H1 (cell line): ENCODE measurements at regions not wholly inside any gene's neighbourhood (a gene's known extent, or its start where the extent isn't known, plus 50 kb on each side); places are given as distances from the start of the nearest gene placed in this dataset.

Source experiments
- CTCF ChIA-PET: fragments of 300-600 bp; sonication (Branson Sonifier 250); formaldehyde crosslinking; loops from one replicate; lab custom pipeline; 2021; ENCODE audit not compliant: partially characterized antibody; lab: Charles Lee
- POLR2A ChIA-PET: fragments of 300-600 bp; sonication (Branson Sonifier 250); formaldehyde crosslinking; loops from one replicate; lab custom pipeline; 2021; ENCODE audit warnings: inconsistent platforms; ENCODE audit not compliant: partially characterized antibody; lab: Charles Lee
- DNase-seq, 2 experiments: peaks; one replicate each; pipeline versions ENCODE4 v3.0.0 to v3.0.0-alpha.2; 2010 to 2022; ENCODE audit warnings: low spot score in 2 of 2, low read depth in 1 of 2, mixed read lengths in 1 of 2
- FAIRE-seq: peaks from 2 replicates; lab custom pipeline; 2011; peaks lifted over from hg19 to GRCh38; lab: Jason Lieb, UNC
- H2AFZ ChIP-seq: 2 replicates; pipeline ENCODE4 v1.8.1; 2012; ENCODE audit warnings: low read length, inconsistent platforms
- H2AK5ac ChIP-seq: 2 replicates; pipeline ENCODE4 v1.6.1; 2013; ENCODE audit warnings: low read depth, low read length
- H2BK120ac ChIP-seq: replicated peaks from 2 replicates; pipeline ENCODE3; 2013; ENCODE audit warnings: low read depth, low read length, inconsistent platforms
- H2BK12ac ChIP-seq: 2 replicates; pipeline ENCODE4 v1.6.1; 2013; ENCODE audit warnings: low read depth, low read length
- H2BK15ac ChIP-seq: 2 replicates; pipeline ENCODE4 v1.6.1; 2013; ENCODE audit warnings: low read length
- H2BK20ac ChIP-seq: 2 replicates; pipeline ENCODE4 v1.6.1; 2013; ENCODE audit warnings: low read length
- H2BK5ac ChIP-seq: 2 replicates; pipeline ENCODE4 v1.6.1; 2013; ENCODE audit warnings: low read depth, low read length
- H3K14ac ChIP-seq: 2 replicates; pipeline ENCODE4 v1.6.1; 2013; ENCODE audit warnings: inconsistent platforms; ENCODE audit not compliant: insufficient read length
- H3K18ac ChIP-seq: 2 replicates; pipeline ENCODE4 v1.6.1; 2013; ENCODE audit warnings: low read length; ENCODE audit errors: extremely low read depth
- H3K23ac ChIP-seq: 2 replicates; pipeline ENCODE4 v1.6.1; 2013; ENCODE audit warnings: inconsistent platforms; ENCODE audit not compliant: insufficient read length
- H3K23me2 ChIP-seq: 2 replicates; pipeline ENCODE4 v1.6.1; 2013; ENCODE audit warnings: low read depth, low read length
- H3K27ac ChIP-seq: 2 replicates; pipeline ENCODE4 v1.6.1; 2011; ENCODE audit warnings: low read depth, low read length, inconsistent platforms
- H3K27me3 ChIP-seq, 4 experiments: replicated peaks in 1 of 4; 1 replicate in 1 of 4; 2 replicates in 3 of 4; pipeline versions ENCODE4 v1.6.1 to v1.8.1; 2011 to 2013; ENCODE audit warnings: low read length in 3 of 4, mild to moderate bottlenecking in 3 of 4, inconsistent platforms in 2 of 4, mixed read lengths in 2 of 4, moderate library complexity in 1 of 4; ENCODE audit not compliant: control insufficient read depth in 3 of 4, insufficient read depth in 3 of 4; ENCODE audit errors: extremely low read depth in 1 of 4
- H3K36me3 ChIP-seq, 4 experiments: 2 replicates each; pipeline versions ENCODE4 v1.6.1 to v1.8.1; 2011 to 2013; ENCODE audit warnings: mild to moderate bottlenecking in 4 of 4, low read length in 3 of 4, moderate library complexity in 2 of 4, control low read depth in 1 of 4, inconsistent platforms in 1 of 4; ENCODE audit not compliant: insufficient read depth in 4 of 4, control insufficient read depth in 2 of 4
- H3K4ac ChIP-seq: replicated peaks from 2 replicates; pipeline ENCODE3; 2013; ENCODE audit warnings: low read length, low read depth, mixed read lengths, inconsistent platforms; ENCODE audit not compliant: insufficient read length
- H3K4me1 ChIP-seq, 4 experiments: replicated peaks in 1 of 4; 1 replicate in 1 of 4; 2 replicates in 3 of 4; pipeline versions ENCODE4 v1.6.1 to v1.8.1; 2011 to 2013; ENCODE audit warnings: low read length in 3 of 4, inconsistent platforms in 2 of 4, mixed read lengths in 1 of 4; ENCODE audit not compliant: insufficient read depth in 4 of 4, control insufficient read depth in 3 of 4
- H3K4me2 ChIP-seq, 2 experiments: 2 replicates each; pipeline versions ENCODE4 v1.6.1 to v1.8.1; 2011 to 2013; ENCODE audit warnings: low read depth in 2 of 2, low read length in 2 of 2, control low read depth in 1 of 2, inconsistent platforms in 1 of 2, mild to moderate bottlenecking in 1 of 2; ENCODE audit not compliant: insufficient read depth in 1 of 2
- H3K4me3 ChIP-seq, 4 experiments: fragments of 200-600, 300-600 bp in 1 of 4; sonication (generic), shearing (Covaris generic), sonication (Bioruptor Twin) in 1 of 4; 2 replicates each; pipeline versions ENCODE4 v1.5.1 to v1.8.1; 2011 to 2016; ENCODE audit warnings: low read length in 4 of 4, low read depth in 3 of 4, control low read depth in 2 of 4, inconsistent platforms in 2 of 4, mild to moderate bottlenecking in 2 of 4, mixed read lengths in 1 of 4, moderate library complexity in 1 of 4; ENCODE audit not compliant: insufficient read depth in 2 of 4; ENCODE audit errors: extremely low read depth in 1 of 4
- H3K56ac ChIP-seq: replicated peaks from 2 replicates; pipeline ENCODE3; 2013; ENCODE audit warnings: low read depth, mild to moderate bottlenecking, mixed read lengths, low read length, inconsistent platforms; ENCODE audit not compliant: insufficient read length
- H3K79me1 ChIP-seq: 2 replicates; pipeline ENCODE4 v1.6.1; 2013; ENCODE audit warnings: low read depth, low read length, control low read depth
- H3K79me2 ChIP-seq, 2 experiments: 2 replicates each; pipeline versions ENCODE4 v1.6.1 to v1.8.1; 2012 to 2013; ENCODE audit warnings: low read length in 2 of 2, mild to moderate bottlenecking in 2 of 2, inconsistent platforms in 1 of 2; ENCODE audit not compliant: insufficient read depth in 2 of 2, control insufficient read depth in 1 of 2
- H3K9ac ChIP-seq, 4 experiments: replicated peaks in 1 of 4; 1 replicate in 1 of 4; 2 replicates in 3 of 4; pipeline versions ENCODE4 v1.6.1 to v1.8.1; 2011 to 2013; ENCODE audit warnings: low read depth in 3 of 4, low read length in 3 of 4, control low read depth in 2 of 4, mild to moderate bottlenecking in 2 of 4, moderate library complexity in 2 of 4, inconsistent platforms in 1 of 4; ENCODE audit errors: extremely low read depth in 1 of 4
- H3K9me3 ChIP-seq, 2 experiments: 2 replicates each; pipeline versions ENCODE4 v1.6.1 to v1.8.1; 2012 to 2013; ENCODE audit warnings: mild to moderate bottlenecking in 2 of 2, moderate library complexity in 2 of 2, control low read depth in 1 of 2, inconsistent platforms in 1 of 2, low read depth in 1 of 2, low read length in 1 of 2, mixed read lengths in 1 of 2; ENCODE audit not compliant: insufficient read depth in 2 of 2
- H4K20me1 ChIP-seq, 2 experiments: replicated peaks in 1 of 2; 2 replicates each; pipeline versions ENCODE3 to v1.8.1; 2011 to 2013; ENCODE audit warnings: inconsistent platforms in 2 of 2, low read length in 2 of 2, mild to moderate bottlenecking in 1 of 2; ENCODE audit not compliant: insufficient read depth in 2 of 2, control insufficient read depth in 1 of 2
- H4K5ac ChIP-seq: 2 replicates; pipeline ENCODE4 v1.6.1; 2013; ENCODE audit warnings: low read length, low read depth, mixed read lengths, inconsistent platforms; ENCODE audit not compliant: insufficient read length
- H4K8ac ChIP-seq: 2 replicates; pipeline ENCODE4 v1.8.0; 2013; ENCODE audit warnings: mild to moderate bottlenecking, moderate library complexity, low read length, inconsistent platforms; ENCODE audit not compliant: insufficient read depth; ENCODE audit errors: extremely low read depth
- H4K91ac ChIP-seq: replicated peaks from 2 replicates; pipeline ENCODE3; 2013; ENCODE audit warnings: low read length, mixed read lengths, inconsistent platforms; ENCODE audit not compliant: insufficient read length
- ASH2L ChIP-seq: fragments of 200-600, 300-600 bp; sonication (generic); IDR thresholded peaks from one replicate; pipeline ENCODE4 v1.7.1; 2017; ENCODE audit warnings: low read length
- ATF3 ChIP-seq: IDR thresholded peaks from 2 replicates; pipeline ENCODE4 v1.6.1; 2011; ENCODE audit warnings: low read depth, mild to moderate bottlenecking, low read length; ENCODE audit not compliant: insufficient read depth
- BACH1 ChIP-seq: IDR thresholded peaks from 2 replicates; pipeline ENCODE4 v1.6.1; 2012; ENCODE audit warnings: low read length, improper control_type of control experiment
- CBX8 ChIP-seq: fragments of 300-800, 300-1000 bp; sonication (generic); IDR thresholded peaks from 2 replicates; pipeline ENCODE4 v1.7.1; 2016; ENCODE audit warnings: low read depth, low read length, borderline replicate concordance
- E2F6 ChIP-seq: IDR thresholded peaks from 2 replicates; pipeline ENCODE4 v1.6.1; 2012; ENCODE audit warnings: inconsistent platforms
- GTF2F1 ChIP-seq: IDR thresholded peaks from 2 replicates; pipeline ENCODE4 v1.6.1; 2012; ENCODE audit warnings: low read depth, low read length, improper control_type of control experiment, borderline replicate concordance
- NANOG ChIP-seq: IDR thresholded peaks from 2 replicates; pipeline ENCODE4 v1.6.1; 2011; ENCODE audit warnings: low read length, low read depth, mild to moderate bottlenecking, inconsistent platforms; ENCODE audit not compliant: insufficient read depth, poor library complexity, severe bottlenecking
- RXRA ChIP-seq: IDR thresholded peaks from 2 replicates; pipeline ENCODE4 v1.6.1; 2011; ENCODE audit warnings: low read depth, mild to moderate bottlenecking, low read length, moderate library complexity; ENCODE audit not compliant: insufficient read depth
- SAP30 ChIP-seq: fragments of 300-600 bp; sonication (generic); IDR thresholded peaks from 2 replicates; pipeline ENCODE4 v1.7.1; 2012; ENCODE audit warnings: low read length, moderate library complexity, mild to moderate bottlenecking, inconsistent platforms; ENCODE audit not compliant: insufficient read depth, insufficient replicate concordance
- SP1 ChIP-seq: IDR thresholded peaks from 2 replicates; pipeline ENCODE4 v1.6.1; 2011; ENCODE audit warnings: low read depth, low read length
- TAF1 ChIP-seq: IDR thresholded peaks from 2 replicates; pipeline ENCODE4 v1.6.1; 2011; ENCODE audit warnings: mild to moderate bottlenecking, low read depth, low read length
- WGBS, 2 experiments: shearing (Covaris generic) in 1 of 2; methylation state at CpG; one replicate each; pipeline versions ENCODE4 v1.1.6 to v1.1.7; 2013 to 2015; ENCODE audit warnings: low lambda C conversion rate in 2 of 2, mixed read lengths in 2 of 2, inconsistent platforms in 1 of 2, low coverage in 1 of 2, missing lambda C conversion rate in 1 of 2; ENCODE audit not compliant: insufficient replicate concordance in 2 of 2, insufficient coverage in 1 of 2, insufficient read length in 1 of 2; ENCODE audit errors: extremely low coverage in 1 of 2, missing lambda C conversion rate in 1 of 2; 5-methylcytosine and 5-hydroxymethylcytosine counted together

DNA sequence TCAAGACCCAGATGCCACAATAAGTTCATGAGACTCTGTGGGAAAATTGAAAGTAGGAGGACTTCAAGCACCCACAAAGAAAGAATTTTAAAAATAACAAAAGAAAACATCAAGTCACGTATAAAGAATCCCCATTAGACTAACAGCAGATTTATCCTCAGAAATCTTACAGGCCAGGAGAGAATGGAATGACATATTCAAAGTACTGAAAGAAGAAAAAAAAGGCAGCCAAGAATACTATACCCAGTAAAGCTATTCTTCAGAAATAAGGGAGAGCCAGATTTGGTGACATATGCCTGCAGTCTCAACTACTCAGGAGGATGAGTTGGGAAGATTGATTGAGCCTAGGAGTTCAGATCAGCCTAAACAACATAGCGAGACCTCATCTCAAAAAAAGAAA lies 84.3 kb upstream of the CD53 start:
- Histone ChIP-seq H3K23ac (no peak overlapping the region), H2BK5ac (no peak overlapping the region), H3K27ac (no peak overlapping the region), H3K4me2 (no peak overlapping the region), H2BK15ac (no peak overlapping the region), H3K14ac (no peak overlapping the region), H4K8ac (no peak overlapping the region), H3K9ac (no peak overlapping the region), H3K9me3 (peaks cover 3 to 9% of the 10 kb centered on the region in 2 experiments; a peak in 2 of 4 replicates), H2BK20ac (no peak overlapping the region), H3K4me3 (no peak overlapping the region), H4K5ac (no peak overlapping the region), H3K27me3 (peaks cover 0 to 1% (median 0%) of the 10 kb centered on the region in 4 experiments; a peak in 2 of 7 replicates), H3K36me3 (no peaks in the 10 kb centered on the region), H2BK120ac (no peak overlapping the region), H3K4ac (no peak overlapping the region), H3K23me2 (no peaks in the 10 kb centered on the region), H4K91ac (no peak overlapping the region), H3K4me1 (no peaks in the 10 kb centered on the region), H3K18ac (no peak overlapping the region), H2BK12ac (no peak overlapping the region), H2AFZ (no peak overlapping the region), H4K20me1 (no peaks in the 10 kb centered on the region), H2AK5ac (no peak overlapping the region), H3K79me2 (no peaks in the 10 kb centered on the region), H3K79me1 (no peaks in the 10 kb centered on the region), H3K56ac (no peak overlapping the region)
- no peak for DNase-seq
- FAIRE-seq = no peak
- ChIA-PET CTCF (interaction anchor here (3.2 to 11.2 kb wide), 2 partner anchors 23 to 172 kb away, joined by 18 to 166 read pairs; no protein-coding TSS in a partner anchor), POLR2A (no interaction called here)
- 88% methylated on average over 2 of the region's 2 CpGs; no CpG with 5 or more reads in 1 of the 2 experiments for WGBS, 2 experiments
- no peak for TF ChIP-seq RXRA
- TF ChIP-seq NANOG = no peak
- TF ChIP-seq ASH2L = no peak
- TF ChIP-seq SAP30 = no peak
- no peak for TF ChIP-seq GTF2F1
- TF ChIP-seq ATF3 = no peak
- TF ChIP-seq SP1 = no peak
- TF ChIP-seq E2F6 = no peak
- TF ChIP-seq CBX8 = no peak
- TF ChIP-seq TAF1 = no peak
- TF ChIP-seq BACH1 = no peak
